Keratinocyte (primary cell): ENCODE measurements at regions not wholly inside any gene's neighbourhood (a gene's known extent, or its start where the extent isn't known, plus 50 kb on each side); places are given as distances from the start of the nearest gene placed in this dataset.

Experiments
- EZH2 ChIP-seq: IDR thresholded peaks from one replicate; pipeline ENCODE4 v1.6.1; 2012; ENCODE audit warnings: inconsistent platforms, mild to moderate bottlenecking, low read length, moderate library complexity
- TF ChIP-seq, protein P1 (sequence below), 3 experiments: IDR thresholded peaks in 1 of 3; conservative IDR thresholded peaks in 1 of 3; optimal IDR thresholded peaks in 1 of 3; 2 replicates in 2 of 3; 3 replicates in 1 of 3; pipeline versions ENCODE3 to v1.5.1; 2011; ENCODE audit warnings: low read length in 3 of 3, mild to moderate bottlenecking in 3 of 3, moderate library complexity in 2 of 3, control low read depth in 1 of 3, inconsistent platforms in 1 of 3; ENCODE audit not compliant: insufficient read depth in 2 of 3; ENCODE audit errors: extremely low read depth in 1 of 3

DNA sequence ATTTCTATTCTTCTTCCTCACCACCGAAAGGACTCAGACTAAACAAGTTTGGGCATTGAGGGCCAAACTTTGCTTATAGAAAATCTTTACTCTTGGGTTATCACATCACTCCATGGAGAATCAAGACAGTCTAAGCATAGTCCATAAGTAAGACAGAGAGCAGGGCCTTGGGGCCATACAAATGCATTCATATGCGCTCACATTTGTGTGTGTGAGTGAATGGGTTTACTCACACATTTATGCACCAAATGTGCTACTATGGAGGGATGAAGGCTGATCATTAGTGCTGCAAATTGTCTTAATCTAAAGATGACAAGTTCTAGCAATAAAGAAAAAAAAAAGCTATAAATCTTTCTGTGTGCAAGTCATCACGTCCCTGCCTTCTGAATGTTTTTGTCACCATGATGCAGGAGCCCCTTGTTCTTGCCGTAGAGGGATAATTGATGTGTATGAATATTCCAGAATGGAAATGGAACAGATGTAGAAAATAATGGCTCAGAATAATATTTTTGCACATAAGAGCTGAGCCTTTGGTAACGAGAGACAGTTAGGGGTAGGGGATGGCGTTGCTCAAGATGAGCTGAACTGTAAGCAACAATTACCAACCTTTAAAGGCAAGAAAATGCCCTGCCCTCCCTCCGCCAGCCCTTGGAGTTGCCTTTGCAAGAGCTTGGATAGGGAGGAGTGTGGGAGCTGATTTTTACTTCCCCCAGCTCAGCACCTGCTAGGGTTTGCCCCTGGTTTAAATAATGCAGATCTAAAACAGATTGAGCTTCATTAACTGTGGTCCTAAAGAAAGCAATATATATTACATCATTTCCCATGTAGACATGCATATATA, 52.3 kb upstream of the IKBKE start:
- TF ChIP-seq, protein P1, sequence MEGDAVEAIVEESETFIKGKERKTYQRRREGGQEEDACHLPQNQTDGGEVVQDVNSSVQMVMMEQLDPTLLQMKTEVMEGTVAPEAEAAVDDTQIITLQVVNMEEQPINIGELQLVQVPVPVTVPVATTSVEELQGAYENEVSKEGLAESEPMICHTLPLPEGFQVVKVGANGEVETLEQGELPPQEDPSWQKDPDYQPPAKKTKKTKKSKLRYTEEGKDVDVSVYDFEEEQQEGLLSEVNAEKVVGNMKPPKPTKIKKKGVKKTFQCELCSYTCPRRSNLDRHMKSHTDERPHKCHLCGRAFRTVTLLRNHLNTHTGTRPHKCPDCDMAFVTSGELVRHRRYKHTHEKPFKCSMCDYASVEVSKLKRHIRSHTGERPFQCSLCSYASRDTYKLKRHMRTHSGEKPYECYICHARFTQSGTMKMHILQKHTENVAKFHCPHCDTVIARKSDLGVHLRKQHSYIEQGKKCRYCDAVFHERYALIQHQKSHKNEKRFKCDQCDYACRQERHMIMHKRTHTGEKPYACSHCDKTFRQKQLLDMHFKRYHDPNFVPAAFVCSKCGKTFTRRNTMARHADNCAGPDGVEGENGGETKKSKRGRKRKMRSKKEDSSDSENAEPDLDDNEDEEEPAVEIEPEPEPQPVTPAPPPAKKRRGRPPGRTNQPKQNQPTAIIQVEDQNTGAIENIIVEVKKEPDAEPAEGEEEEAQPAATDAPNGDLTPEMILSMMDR (optimal IDR thresholded peaks at IDR 0.05 in 1 of 3, IDR thresholded peaks at IDR 0.05 in 1 of 3, conservative IDR thresholded peaks at IDR 0.05 in 1 of 3; ENCODE audit: extremely low read depth in 1 of 3, insufficient read depth in 2 of 3, low read length in 3 of 3): no peak
- no peak for TF ChIP-seq EZH2
